Esophagus squamous epithelium (tissue), 4 donors: ENCODE measurements at regions not wholly inside any gene's neighbourhood (a gene's known extent, or its start where the extent isn't known, plus 50 kb on each side); places are given as distances from the start of the nearest gene placed in this dataset.

Experiments
- POLR2A ChIP-seq, 4 donors: fragments of 450-650 bp; IDR thresholded peaks; one replicate each; pipeline ENCODE4 v1.6.1; 2017; ENCODE audit warnings: antibody characterized with exemption in 4 of 4, mild to moderate bottlenecking in 4 of 4, moderate library complexity in 3 of 4
- TF ChIP-seq, protein P1 (sequence below), 6 experiments: fragments of 450-650 bp in 4 of 6; fragments of 200-600 bp in 2 of 6; sonication (generic) in 2 of 6; IDR thresholded peaks; one replicate each; pipeline ENCODE4 v1.5.1; 2016 to 2019; ENCODE audit warnings: antibody characterized with exemption in 6 of 6, mild to moderate bottlenecking in 4 of 6, moderate library complexity in 4 of 6

DNA sequence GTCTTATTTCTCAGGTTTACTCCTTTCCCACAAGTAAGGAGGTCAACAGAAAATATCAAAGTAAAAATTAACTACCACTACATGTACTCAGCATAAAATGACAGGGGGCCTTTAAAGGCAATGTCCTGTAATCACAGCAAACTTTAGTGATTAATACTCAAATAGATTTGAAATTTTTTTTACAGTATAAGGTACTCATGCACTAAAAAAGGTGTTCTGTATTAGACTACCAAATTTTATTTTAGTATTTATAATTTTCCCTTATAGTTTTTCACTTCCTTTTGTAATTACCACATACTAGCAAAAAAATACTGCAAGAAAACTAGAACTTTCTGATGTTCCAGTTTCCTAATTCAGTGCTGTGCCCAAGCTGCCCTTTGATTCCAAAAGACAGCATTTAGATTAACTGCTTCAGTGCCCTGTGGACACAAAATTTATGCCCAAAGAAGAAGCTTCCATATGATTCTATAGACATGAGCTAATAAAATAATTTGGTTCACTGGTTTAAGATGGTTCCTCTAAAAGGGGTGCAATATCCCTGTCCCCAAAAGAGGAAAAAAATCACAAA, 70.6 kb downstream of the KLF12 start:
- TF ChIP-seq, protein P1, sequence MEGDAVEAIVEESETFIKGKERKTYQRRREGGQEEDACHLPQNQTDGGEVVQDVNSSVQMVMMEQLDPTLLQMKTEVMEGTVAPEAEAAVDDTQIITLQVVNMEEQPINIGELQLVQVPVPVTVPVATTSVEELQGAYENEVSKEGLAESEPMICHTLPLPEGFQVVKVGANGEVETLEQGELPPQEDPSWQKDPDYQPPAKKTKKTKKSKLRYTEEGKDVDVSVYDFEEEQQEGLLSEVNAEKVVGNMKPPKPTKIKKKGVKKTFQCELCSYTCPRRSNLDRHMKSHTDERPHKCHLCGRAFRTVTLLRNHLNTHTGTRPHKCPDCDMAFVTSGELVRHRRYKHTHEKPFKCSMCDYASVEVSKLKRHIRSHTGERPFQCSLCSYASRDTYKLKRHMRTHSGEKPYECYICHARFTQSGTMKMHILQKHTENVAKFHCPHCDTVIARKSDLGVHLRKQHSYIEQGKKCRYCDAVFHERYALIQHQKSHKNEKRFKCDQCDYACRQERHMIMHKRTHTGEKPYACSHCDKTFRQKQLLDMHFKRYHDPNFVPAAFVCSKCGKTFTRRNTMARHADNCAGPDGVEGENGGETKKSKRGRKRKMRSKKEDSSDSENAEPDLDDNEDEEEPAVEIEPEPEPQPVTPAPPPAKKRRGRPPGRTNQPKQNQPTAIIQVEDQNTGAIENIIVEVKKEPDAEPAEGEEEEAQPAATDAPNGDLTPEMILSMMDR (IDR thresholded peaks at IDR 0.05): no peak
- no peak for TF ChIP-seq POLR2A (IDR thresholded peaks at IDR 0.05)
